GM12878 (cell line): ENCODE measurements at regions not wholly inside any gene's neighbourhood (a gene's known extent, or its start where the extent isn't known, plus 50 kb on each side); places are given as distances from the start of the nearest gene placed in this dataset. TPM values are rescaled to one million over a fixed set of nuclear protein-coding genes. Genes with fewer than 3 reads are reported as not detected.

Source experiments
- small RNA-seq: library from RNA; depleted of rRNA; stranded (forward); fragments of <200 nt; gene quantifications from one replicate; pipeline ENCODE3, GENCODE V24; 2014

Small RNAs in the stretch of these regions (small RNA-seq; reads per million reads assigned to genes)
- gene PARP4P3, result not detected
